ENCODE measurements at regions not wholly inside any gene's neighbourhood (a gene's known extent, or its start where the extent isn't known, plus 50 kb on each side); places are given as distances from the start of the nearest gene placed in this dataset.

DNA sequence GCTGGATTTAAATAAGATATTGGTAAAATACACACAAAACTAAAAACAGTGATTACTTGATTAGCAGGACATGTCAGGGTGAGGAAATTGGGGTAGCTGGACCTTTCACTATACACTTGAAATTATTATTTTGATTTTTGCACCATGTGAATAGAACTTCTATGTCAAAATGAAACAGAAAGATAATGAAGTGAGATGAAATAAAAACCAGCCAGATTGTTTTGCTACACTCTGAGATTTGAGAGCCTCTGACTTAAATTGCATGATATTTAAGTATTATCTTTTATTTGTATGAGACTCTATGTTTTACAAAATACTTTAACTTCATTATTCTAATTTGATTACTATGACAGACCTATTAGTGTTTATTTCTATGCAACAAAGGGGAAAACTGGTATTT lies 819.6 kb upstream of the ATXN8OS start:
- Histone ChIP-seq H3K36me3 (ENCODE audit: control insufficient read depth, insufficient read depth, low read length) (no peaks in the 10 kb centered on the region), H3K4me2 (ENCODE audit: insufficient read depth, low read length) (no peak overlapping the region), H4K20me1 (replicated peaks; ENCODE audit: control insufficient read depth, insufficient read depth, low read length) (no peaks in the 10 kb centered on the region), H3K79me2 (ENCODE audit: control insufficient read depth, insufficient read depth, low read length) (no peaks in the 10 kb centered on the region; the same call in 2 of the 3 replicates), H2AFZ (ENCODE audit: low read depth, low read length) (no peak overlapping the region), H3K9me3 (replicated peaks; ENCODE audit: control insufficient read depth, insufficient read depth, low read depth, low read length) (no peaks in the 10 kb centered on the region), H3K4me1 (replicated peaks in 1 of 2; ENCODE audit: control insufficient read depth in 2 of 2, insufficient read depth in 2 of 2, low read length in 2 of 2) (no peaks in the 10 kb centered on the region), H3K27me3 (ENCODE audit: control insufficient read depth in 2 of 2, insufficient read depth in 2 of 2, low read length in 2 of 2) (no peaks in the 10 kb centered on the region), H3K9ac (ENCODE audit: insufficient read depth in 1 of 2, low read depth in 2 of 2, low read length in 2 of 2) (no peak overlapping the region), H3K27ac (ENCODE audit: extremely low read depth, low read depth, low read length) (no peak overlapping the region), H3K4me3 (no peak overlapping the region), H3K9me1 (ENCODE audit: control insufficient read depth, insufficient read depth, low read length) (no peaks in the 10 kb centered on the region)
- DNase-seq (ENCODE audit: extremely low read depth in 1 of 4, low spot score in 3 of 4) (no peak), FAIRE-seq (no peak), ATAC-seq (no peak)
- intact Hi-C loops (cut with micrococcal nuclease) (no loop called here), in situ Hi-C loops (cut with MboI) (no loop called here)
- ChIA-PET POLR2A (no interaction called here), CTCF (ENCODE audit: low intra/inter-chr PET ratio) (no interaction called here)
- TF ChIP-seq SRSF3 (IDR thresholded peaks at IDR 0.05; ENCODE audit: insufficient read depth, low read length) (no peak), RHOXF2B (CRISPR knock-in tag; conservative IDR thresholded peaks at IDR 0.05) (no peak), ZNF76 (CRISPR knock-in tag; IDR thresholded peaks at IDR 0.05; ENCODE audit: borderline replicate concordance) (no peak), RBM14 (IDR thresholded peaks at IDR 0.05; ENCODE audit: borderline replicate concordance, insufficient read depth, low read depth, low read length) (no peak), ATF1 (CRISPR knock-in tag; IDR thresholded peaks at IDR 0.05) (no peak), ATF1 (tag; IDR thresholded peaks at IDR 0.05) (no peak), PTRF (tag; IDR thresholded peaks at IDR 0.05) (no peak), SMC3 (conservative IDR thresholded peaks at IDR 0.05; ENCODE audit: insufficient read depth, low read depth, low read length) (no peak), ZNF436 (CRISPR knock-in tag; IDR thresholded peaks at IDR 0.05) (no peak), ZNF766 (CRISPR knock-in tag; conservative IDR thresholded peaks at IDR 0.05) (no peak), HOXB6 (CRISPR knock-in tag; IDR thresholded peaks at IDR 0.05; ENCODE audit: borderline replicate concordance) (no peak), ZKSCAN1 (IDR thresholded peaks at IDR 0.05; ENCODE audit: low read depth, low read length) (no peak)
- TF ChIP-seq, protein P1, sequence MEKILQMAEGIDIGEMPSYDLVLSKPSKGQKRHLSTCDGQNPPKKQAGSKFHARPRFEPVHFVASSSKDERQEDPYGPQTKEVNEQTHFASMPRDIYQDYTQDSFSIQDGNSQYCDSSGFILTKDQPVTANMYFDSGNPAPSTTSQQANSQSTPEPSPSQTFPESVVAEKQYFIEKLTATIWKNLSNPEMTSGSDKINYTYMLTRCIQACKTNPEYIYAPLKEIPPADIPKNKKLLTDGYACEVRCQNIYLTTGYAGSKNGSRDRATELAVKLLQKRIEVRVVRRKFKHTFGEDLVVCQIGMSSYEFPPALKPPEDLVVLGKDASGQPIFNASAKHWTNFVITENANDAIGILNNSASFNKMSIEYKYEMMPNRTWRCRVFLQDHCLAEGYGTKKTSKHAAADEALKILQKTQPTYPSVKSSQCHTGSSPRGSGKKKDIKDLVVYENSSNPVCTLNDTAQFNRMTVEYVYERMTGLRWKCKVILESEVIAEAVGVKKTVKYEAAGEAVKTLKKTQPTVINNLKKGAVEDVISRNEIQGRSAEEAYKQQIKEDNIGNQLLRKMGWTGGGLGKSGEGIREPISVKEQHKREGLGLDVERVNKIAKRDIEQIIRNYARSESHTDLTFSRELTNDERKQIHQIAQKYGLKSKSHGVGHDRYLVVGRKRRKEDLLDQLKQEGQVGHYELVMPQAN (IDR thresholded peaks at IDR 0.05; ENCODE audit: borderline replicate concordance) = no peak
- TF ChIP-seq, protein P2, sequence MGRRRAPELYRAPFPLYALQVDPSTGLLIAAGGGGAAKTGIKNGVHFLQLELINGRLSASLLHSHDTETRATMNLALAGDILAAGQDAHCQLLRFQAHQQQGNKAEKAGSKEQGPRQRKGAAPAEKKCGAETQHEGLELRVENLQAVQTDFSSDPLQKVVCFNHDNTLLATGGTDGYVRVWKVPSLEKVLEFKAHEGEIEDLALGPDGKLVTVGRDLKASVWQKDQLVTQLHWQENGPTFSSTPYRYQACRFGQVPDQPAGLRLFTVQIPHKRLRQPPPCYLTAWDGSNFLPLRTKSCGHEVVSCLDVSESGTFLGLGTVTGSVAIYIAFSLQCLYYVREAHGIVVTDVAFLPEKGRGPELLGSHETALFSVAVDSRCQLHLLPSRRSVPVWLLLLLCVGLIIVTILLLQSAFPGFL (CRISPR knock-in tag; IDR thresholded peaks at IDR 0.05) = no peak
- TF ChIP-seq, protein P3, sequence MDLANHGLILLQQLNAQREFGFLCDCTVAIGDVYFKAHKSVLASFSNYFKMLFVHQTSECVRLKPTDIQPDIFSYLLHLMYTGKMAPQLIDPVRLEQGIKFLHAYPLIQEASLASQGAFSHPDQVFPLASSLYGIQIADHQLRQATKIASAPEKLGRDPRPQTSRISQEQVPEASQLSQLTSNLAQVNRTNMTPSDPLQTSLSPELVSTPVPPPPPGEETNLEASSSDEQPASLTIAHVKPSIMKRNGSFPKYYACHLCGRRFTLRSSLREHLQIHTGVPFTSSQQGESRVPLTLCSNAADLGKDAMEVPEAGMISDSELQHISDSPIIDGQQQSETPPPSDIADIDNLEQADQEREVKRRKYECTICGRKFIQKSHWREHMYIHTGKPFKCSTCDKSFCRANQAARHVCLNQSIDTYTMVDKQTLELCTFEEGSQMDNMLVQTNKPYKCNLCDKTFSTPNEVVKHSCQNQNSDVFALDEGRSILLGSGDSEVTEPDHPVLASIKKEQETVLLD (IDR thresholded peaks at IDR 0.05) = no peak
- BruUV-seq (replicated peaks) = no TSS peak

Measured in K562 (cell line).